ENCODE measurements at regions not wholly inside any gene's neighbourhood (a gene's known extent, or its start where the extent isn't known, plus 50 kb on each side); places are given as distances from the start of the nearest gene placed in this dataset.
"Not testable (repeated sequence)": the region's sequence is repeated elsewhere in the genome, so short reads cannot be mapped to it uniquely, and the experiment has no call there.

DNA sequence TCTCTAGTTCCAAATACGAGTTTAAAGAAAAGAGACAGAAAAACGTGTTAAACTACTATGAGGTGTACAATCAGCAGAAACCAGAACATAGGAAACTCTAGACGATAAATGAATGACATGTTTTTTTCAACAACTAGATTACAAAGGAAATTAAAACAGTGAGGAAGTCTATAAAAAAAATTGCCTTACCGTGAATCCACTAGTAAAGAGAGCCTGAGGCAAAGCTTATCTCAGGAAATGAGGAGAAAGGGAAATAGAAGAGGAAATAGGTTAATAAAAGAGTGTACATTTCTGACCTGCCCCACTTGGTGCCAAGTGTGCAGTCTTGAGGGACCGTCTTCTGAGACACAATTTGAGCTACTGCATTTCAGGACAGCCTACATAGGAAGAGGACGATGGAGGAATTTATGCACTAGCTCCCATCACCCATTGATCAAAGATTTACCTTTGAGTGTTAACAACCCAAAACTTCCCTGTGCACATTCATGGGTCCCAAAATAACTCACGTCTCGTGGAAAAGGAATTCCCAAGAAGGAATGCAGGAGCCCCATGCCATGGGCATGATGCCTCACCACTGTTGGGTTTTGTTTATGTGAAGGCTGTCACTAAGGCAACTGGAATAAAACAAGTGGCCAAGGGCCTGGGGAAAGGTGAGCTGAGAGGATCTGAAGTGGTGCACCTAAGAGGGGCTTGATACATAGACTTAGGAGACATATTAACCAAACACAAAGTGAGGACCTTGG is 53.6 kb upstream of the SLC1A3 start:
- DNase-seq (ENCODE audit: low read depth in 1 of 2, low spot score in 2 of 2): peak in 1 of 2 experiments; percentile 13

DNA sequence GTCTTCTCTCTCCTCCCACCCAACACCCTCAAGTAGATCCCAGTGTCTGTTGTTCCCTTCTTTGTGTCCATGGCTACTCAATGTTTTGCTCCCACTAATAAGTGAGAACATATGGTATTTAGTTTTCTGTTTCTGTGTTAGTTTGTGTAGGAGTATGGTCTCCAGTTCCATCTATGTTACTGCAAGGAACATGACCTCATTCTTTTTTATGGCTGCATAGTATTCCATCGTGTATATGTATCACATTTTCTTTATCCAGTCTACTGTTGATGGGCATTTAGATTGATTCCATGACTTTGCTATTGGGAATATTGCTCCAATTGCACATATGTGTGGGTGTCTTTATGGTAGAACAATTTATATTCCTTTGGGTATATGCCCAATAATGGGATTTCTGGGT is 51.4 kb upstream of the SLC1A3 start:
- not testable (repeated sequence) for H3K36me3 ChIP-seq; DNase-seq (ENCODE audit: low read depth in 1 of 2, low spot score in 2 of 2); H3K4me1 ChIP-seq (replicated peaks); H3K27ac ChIP-seq; H3K27me3 ChIP-seq (replicated peaks); H3K9me3 ChIP-seq (replicated peaks); H3K4me3 ChIP-seq

More for the DNA sequence above, 53.6 kb upstream of the SLC1A3 start:
- H3K4me3 ChIP-seq: no peak overlapping the region
- no peaks in the 10 kb centered on the region for H3K4me1 ChIP-seq (replicated peaks)
- no peaks in the 10 kb centered on the region for H3K36me3 ChIP-seq
- no peaks in the 10 kb centered on the region for H3K27me3 ChIP-seq (replicated peaks)
- H3K27ac ChIP-seq: no peak overlapping the region
- H3K9me3 ChIP-seq (replicated peaks): no peaks in the 10 kb centered on the region

All from SJSA1 (cell line).